ENCODE measurements at regions not wholly inside any gene's neighbourhood (a gene's known extent, or its start where the extent isn't known, plus 50 kb on each side); places are given as distances from the start of the nearest gene placed in this dataset.

- Histone ChIP-seq H3K79me2 (replicated peaks; ENCODE audit: insufficient read depth, low read length) (no peaks in the 10 kb centered on the region), H3K4me2 (ENCODE audit: low read length) (no peak overlapping the region), H3K4me3 (ENCODE audit: low read length) (no peak overlapping the region), H4K20me1 (ENCODE audit: insufficient read depth) (no peaks in the 10 kb centered on the region), H3K36me3 (ENCODE audit: insufficient read depth, low read length) (no peaks in the 10 kb centered on the region), H3K9me2 (ENCODE audit: insufficient read depth, low read length) (no peaks in the 10 kb centered on the region), H3K27ac (ENCODE audit: low read length) (no peak overlapping the region), H3K9me3 (ENCODE audit: low read length) (no peaks in the 10 kb centered on the region), H2AFZ (ENCODE audit: low read depth, low read length) (no peak overlapping the region), H3F3A (ENCODE audit: insufficient read depth, low read length, poor library complexity, severe bottlenecking) (no peaks in the 10 kb centered on the region), H3K27me3 (ENCODE audit: insufficient read depth, low read depth, low read length) (no peaks in the 10 kb centered on the region), H3K9ac (ENCODE audit: low read length) (no peak overlapping the region)
- no peak for TF ChIP-seq MXI1 (conservative IDR thresholded peaks at IDR 0.05; ENCODE audit: poor library complexity, severe bottlenecking)
- TF ChIP-seq REST (IDR thresholded peaks at IDR 0.05; ENCODE audit: borderline replicate concordance), result no peak
- TF ChIP-seq SMC3 (conservative IDR thresholded peaks at IDR 0.05; ENCODE audit: poor library complexity), result no peak
- no peak for TF ChIP-seq TAF1 (IDR thresholded peaks at IDR 0.05; ENCODE audit: low read depth)
- TF ChIP-seq, protein P1, sequence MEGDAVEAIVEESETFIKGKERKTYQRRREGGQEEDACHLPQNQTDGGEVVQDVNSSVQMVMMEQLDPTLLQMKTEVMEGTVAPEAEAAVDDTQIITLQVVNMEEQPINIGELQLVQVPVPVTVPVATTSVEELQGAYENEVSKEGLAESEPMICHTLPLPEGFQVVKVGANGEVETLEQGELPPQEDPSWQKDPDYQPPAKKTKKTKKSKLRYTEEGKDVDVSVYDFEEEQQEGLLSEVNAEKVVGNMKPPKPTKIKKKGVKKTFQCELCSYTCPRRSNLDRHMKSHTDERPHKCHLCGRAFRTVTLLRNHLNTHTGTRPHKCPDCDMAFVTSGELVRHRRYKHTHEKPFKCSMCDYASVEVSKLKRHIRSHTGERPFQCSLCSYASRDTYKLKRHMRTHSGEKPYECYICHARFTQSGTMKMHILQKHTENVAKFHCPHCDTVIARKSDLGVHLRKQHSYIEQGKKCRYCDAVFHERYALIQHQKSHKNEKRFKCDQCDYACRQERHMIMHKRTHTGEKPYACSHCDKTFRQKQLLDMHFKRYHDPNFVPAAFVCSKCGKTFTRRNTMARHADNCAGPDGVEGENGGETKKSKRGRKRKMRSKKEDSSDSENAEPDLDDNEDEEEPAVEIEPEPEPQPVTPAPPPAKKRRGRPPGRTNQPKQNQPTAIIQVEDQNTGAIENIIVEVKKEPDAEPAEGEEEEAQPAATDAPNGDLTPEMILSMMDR (IDR thresholded peaks at IDR 0.05; ENCODE audit: poor library complexity, severe bottlenecking), result no peak
- no peak for TF ChIP-seq POLR2AphosphoS5 (IDR thresholded peaks at IDR 0.05)
- TF ChIP-seq EP300 (conservative IDR thresholded peaks at IDR 0.05; ENCODE audit: poor library complexity, severe bottlenecking), result no peak
- TF ChIP-seq RAD21 (conservative IDR thresholded peaks at IDR 0.05), result no peak
- TF ChIP-seq EZH2 (IDR thresholded peaks at IDR 0.05; ENCODE audit: borderline replicate concordance, insufficient read depth, low read length, poor library complexity, severe bottlenecking), result no peak
These were observed 268.2 kb upstream of the FOXD3 start for GRCh38 chr1:63054184-63054583.

- H4K20me1 ChIP-seq (ENCODE audit: insufficient read depth), result no peaks in the 10 kb centered on the region
- TF ChIP-seq EP300 (conservative IDR thresholded peaks at IDR 0.05; ENCODE audit: poor library complexity, severe bottlenecking) (no peak), RAD21 (conservative IDR thresholded peaks at IDR 0.05) (no peak), REST (IDR thresholded peaks at IDR 0.05; ENCODE audit: borderline replicate concordance) (no peak), POLR2AphosphoS5 (IDR thresholded peaks at IDR 0.05) (no peak), TAF1 (IDR thresholded peaks at IDR 0.05; ENCODE audit: low read depth) (no peak), MXI1 (conservative IDR thresholded peaks at IDR 0.05; ENCODE audit: poor library complexity, severe bottlenecking) (no peak), SMC3 (conservative IDR thresholded peaks at IDR 0.05; ENCODE audit: poor library complexity) (no peak), EZH2 (IDR thresholded peaks at IDR 0.05; ENCODE audit: borderline replicate concordance, insufficient read depth, low read length, poor library complexity, severe bottlenecking) (no peak)
- TF ChIP-seq, protein P1 (IDR thresholded peaks at IDR 0.05; ENCODE audit: poor library complexity, severe bottlenecking), result no peak
These were observed 259.0 kb upstream of the FOXD3 start for GRCh38 chr1:63063367-63063766.

More at GRCh38 chr1:63063367-63063766, 259.0 kb upstream of the FOXD3 start:
- Histone ChIP-seq H2AFZ (ENCODE audit: low read depth, low read length) (no peak overlapping the region), H3K4me3 (ENCODE audit: low read length) (no peak overlapping the region), H3K4me2 (ENCODE audit: low read length) (no peak overlapping the region), H3K27me3 (ENCODE audit: insufficient read depth, low read depth, low read length) (no peaks in the 10 kb centered on the region), H3K9me2 (ENCODE audit: insufficient read depth, low read length) (no peaks in the 10 kb centered on the region), H3K79me2 (replicated peaks; ENCODE audit: insufficient read depth, low read length) (no peaks in the 10 kb centered on the region), H3K9ac (ENCODE audit: low read length) (no peak overlapping the region), H3F3A (ENCODE audit: insufficient read depth, low read length, poor library complexity, severe bottlenecking) (no peaks in the 10 kb centered on the region), H3K27ac (ENCODE audit: low read length) (no peak overlapping the region), H3K9me3 (ENCODE audit: low read length) (no peaks in the 10 kb centered on the region), H3K36me3 (ENCODE audit: insufficient read depth, low read length) (no peaks in the 10 kb centered on the region)

Measured in neural cell (in vitro differentiated cells).